ENCODE measurements at regions not wholly inside any gene's neighbourhood (a gene's known extent, or its start where the extent isn't known, plus 50 kb on each side); places are given as distances from the start of the nearest gene placed in this dataset.

GRCh38 chr15:31473385-31474058 is 146.9 kb downstream of the KLF13 start:
- no peak for TF ChIP-seq ELK1 (IDR thresholded peaks at IDR 0.05; ENCODE audit: low read depth, low read length)
- no peak for TF ChIP-seq BHLHE40 (IDR thresholded peaks at IDR 0.05; ENCODE audit: low read depth, low read length)
- no peak for TF ChIP-seq KDM1A (IDR thresholded peaks at IDR 0.05; ENCODE audit: low read depth)
- no peak for TF ChIP-seq EP300 (IDR thresholded peaks at IDR 0.05)
- no peak for TF ChIP-seq PBX3 (IDR thresholded peaks at IDR 0.05)
- no peak for TF ChIP-seq HOXA7 (CRISPR knock-in tag; IDR thresholded peaks at IDR 0.05)
- TF ChIP-seq ZFP36 (IDR thresholded peaks at IDR 0.05; ENCODE audit: borderline replicate concordance, partially characterized antibody) = no peak
- TF ChIP-seq TFCP2L1 (CRISPR knock-in tag; IDR thresholded peaks at IDR 0.05) = no peak
- no peak for TF ChIP-seq BCL3 (IDR thresholded peaks at IDR 0.05)
- no peak for TF ChIP-seq HDAC2 (IDR thresholded peaks at IDR 0.05)
- no peak for TF ChIP-seq RARB (CRISPR knock-in tag; IDR thresholded peaks at IDR 0.05)
- no peak for TF ChIP-seq RNF2 (IDR thresholded peaks at IDR 0.05; ENCODE audit: borderline replicate concordance, low read depth)
- TF ChIP-seq CEBPB (IDR thresholded peaks at IDR 0.05) = no peak
- no peak for TF ChIP-seq RFX5 (IDR thresholded peaks at IDR 0.05)
- no peak for TF ChIP-seq HES2 (IDR thresholded peaks at IDR 0.05)
- no peak for TF ChIP-seq HOXB13 (CRISPR knock-in tag; IDR thresholded peaks at IDR 0.05; ENCODE audit: low read depth)
- TF ChIP-seq ZNF302 (CRISPR knock-in tag; IDR thresholded peaks at IDR 0.05) = no peak
- TF ChIP-seq RCOR1 (IDR thresholded peaks at IDR 0.05; ENCODE audit: low read depth, low read length) = no peak
- WGBS (ENCODE audit: missing lambda C conversion rate) = 71% methylated on average over 6 of the region's 6 CpGs
- Histone ChIP-seq H3K4me2 (no peak overlapping the region), H3K27ac (no peak overlapping the region), H3K4me3 (no peak overlapping the region), H3K4me1 (peaks cover 9% of the 10 kb centered on the region; the same call in 2 of the 3 replicates), H3K9me3 (no peaks in the 10 kb centered on the region)
- DNase-seq (ENCODE audit: low read depth in 1 of 2, low spot score in 1 of 2) = no peak
- FAIRE-seq = no peak
- ChIA-PET CTCF (interaction anchor here (0.9 to 13.3 kb wide), 6 partner anchors 9 to 38 kb away, joined by 3 to 162 read pairs (median 4); no protein-coding TSS in a partner anchor), POLR2A (no interaction called here)
- ATAC-seq = no peak

GRCh38 chr15:31474059-31474868 is 147.6 kb downstream of the KLF13 start:
- no peak overlapping the region for H3K27ac ChIP-seq
- ATAC-seq = no peak
- 61% methylated on average over 10 of the region's 10 CpGs for WGBS (ENCODE audit: missing lambda C conversion rate)
- no peak overlapping the region for H3K4me2 ChIP-seq
- H3K9me3 ChIP-seq = no peaks in the 10 kb centered on the region
- DNase-seq (ENCODE audit: low read depth in 1 of 2, low spot score in 1 of 2) = no peak
- no peak overlapping the region for H3K4me3 ChIP-seq
- CTCF ChIA-PET = interaction anchor here (0.7 to 13.3 kb wide), 6 partner anchors 10 to 274 kb away, joined by 3 to 162 read pairs (median 4); no protein-coding TSS in a partner anchor
- FAIRE-seq = no peak
- POLR2A ChIA-PET = interaction anchor here (1.2 kb wide), 1 partner anchor 9 kb away, joined by 4 read pairs; no protein-coding TSS in a partner anchor
- H3K4me1 ChIP-seq = peaks cover 9% of the 10 kb centered on the region; the same call in 2 of the 3 replicates
- TF ChIP-seq ZSCAN20 (CRISPR knock-in tag; IDR thresholded peaks at IDR 0.05) (no peak), RNF2 (IDR thresholded peaks at IDR 0.05; ENCODE audit: borderline replicate concordance, low read depth) (no peak), REST (IDR thresholded peaks at IDR 0.05) (no peak), FOSB (CRISPR knock-in tag; IDR thresholded peaks at IDR 0.05) (no peak), PHF8 (IDR thresholded peaks at IDR 0.05; ENCODE audit: borderline replicate concordance, low read depth) (no peak), FOSL2 (IDR thresholded peaks at IDR 0.05) (no peak), FOSL2 (CRISPR knock-in tag; IDR thresholded peaks at IDR 0.05) (no peak), ATOH8 (CRISPR knock-in tag; IDR thresholded peaks at IDR 0.05; ENCODE audit: low read depth) (no peak), EP300 (IDR thresholded peaks at IDR 0.05) (no peak), ZC3H11A (IDR thresholded peaks at IDR 0.05) (no peak), RARB (CRISPR knock-in tag; IDR thresholded peaks at IDR 0.05) (no peak), RAD21 (conservative IDR thresholded peaks at IDR 0.05 in 1 of 2, IDR thresholded peaks at IDR 0.05 in 1 of 2) (no peak), NPAS2 (CRISPR knock-in tag; IDR thresholded peaks at IDR 0.05; ENCODE audit: borderline replicate concordance) (no peak)

Data from A549 (cell line).